GM10266 (cell line): ENCODE measurements at regions not wholly inside any gene's neighbourhood (a gene's known extent, or its start where the extent isn't known, plus 50 kb on each side); places are given as distances from the start of the nearest gene placed in this dataset.
"Not testable (repeated sequence)": the region's sequence is repeated elsewhere in the genome, so short reads cannot be mapped to it uniquely, and the experiment has no call there.

Experiments used
- DNase-seq: peaks from one replicate; pipeline ENCODE4 v3.0.0; 2012; ENCODE audit errors: extremely low spot score
- TF ChIP-seq, protein P1 (sequence below): IDR thresholded peaks from 2 replicates; pipeline ENCODE4 v1.5.1; 2012; ENCODE audit warnings: mild to moderate bottlenecking, low read depth; ENCODE audit not compliant: control insufficient read depth, insufficient read depth; ENCODE audit errors: missing control alignments

DNA sequence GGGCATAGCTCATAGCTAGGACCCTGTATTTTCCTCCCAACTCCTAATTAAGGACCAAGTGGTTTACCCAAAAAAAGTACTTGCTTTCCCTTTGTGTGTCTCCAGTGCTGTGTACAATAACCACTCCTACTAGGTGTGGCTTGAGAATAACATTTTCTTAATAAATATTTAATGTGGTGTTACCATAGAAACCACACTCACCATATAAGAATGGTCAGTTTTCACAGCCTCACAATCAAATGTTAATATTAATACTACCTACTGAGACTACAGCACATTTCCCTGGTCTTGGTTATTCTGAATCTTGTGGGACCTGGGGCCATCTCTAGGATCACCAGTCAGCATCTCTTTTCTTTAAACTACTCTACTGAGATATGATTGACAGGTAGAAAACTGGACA lies 83.5 kb upstream of the BCAR3 start:
- TF ChIP-seq, protein P1, sequence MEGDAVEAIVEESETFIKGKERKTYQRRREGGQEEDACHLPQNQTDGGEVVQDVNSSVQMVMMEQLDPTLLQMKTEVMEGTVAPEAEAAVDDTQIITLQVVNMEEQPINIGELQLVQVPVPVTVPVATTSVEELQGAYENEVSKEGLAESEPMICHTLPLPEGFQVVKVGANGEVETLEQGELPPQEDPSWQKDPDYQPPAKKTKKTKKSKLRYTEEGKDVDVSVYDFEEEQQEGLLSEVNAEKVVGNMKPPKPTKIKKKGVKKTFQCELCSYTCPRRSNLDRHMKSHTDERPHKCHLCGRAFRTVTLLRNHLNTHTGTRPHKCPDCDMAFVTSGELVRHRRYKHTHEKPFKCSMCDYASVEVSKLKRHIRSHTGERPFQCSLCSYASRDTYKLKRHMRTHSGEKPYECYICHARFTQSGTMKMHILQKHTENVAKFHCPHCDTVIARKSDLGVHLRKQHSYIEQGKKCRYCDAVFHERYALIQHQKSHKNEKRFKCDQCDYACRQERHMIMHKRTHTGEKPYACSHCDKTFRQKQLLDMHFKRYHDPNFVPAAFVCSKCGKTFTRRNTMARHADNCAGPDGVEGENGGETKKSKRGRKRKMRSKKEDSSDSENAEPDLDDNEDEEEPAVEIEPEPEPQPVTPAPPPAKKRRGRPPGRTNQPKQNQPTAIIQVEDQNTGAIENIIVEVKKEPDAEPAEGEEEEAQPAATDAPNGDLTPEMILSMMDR = no peak
- DNase-seq = no peak

DNA sequence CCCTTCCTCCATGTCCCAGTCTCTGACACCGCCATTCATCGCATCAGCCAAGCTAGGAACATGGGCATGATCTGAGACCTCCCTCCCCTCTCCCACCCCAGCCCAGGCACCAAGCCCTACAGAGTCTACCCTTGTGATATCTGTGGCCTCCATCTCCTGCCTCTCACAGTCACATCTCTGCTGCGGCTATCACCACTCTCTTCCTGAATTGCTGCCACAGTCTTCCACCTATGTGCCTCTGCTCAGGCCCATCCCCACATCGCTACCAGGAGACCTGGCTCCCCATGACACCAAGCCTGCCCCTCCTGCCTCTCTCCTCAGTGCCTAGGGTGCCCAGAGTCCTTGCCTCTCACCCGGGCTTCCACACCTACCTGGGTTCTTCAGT lies 82.7 kb upstream of the BCAR3 start:
- TF ChIP-seq, protein P1 = no peak
- DNase-seq = no peak

DNA sequence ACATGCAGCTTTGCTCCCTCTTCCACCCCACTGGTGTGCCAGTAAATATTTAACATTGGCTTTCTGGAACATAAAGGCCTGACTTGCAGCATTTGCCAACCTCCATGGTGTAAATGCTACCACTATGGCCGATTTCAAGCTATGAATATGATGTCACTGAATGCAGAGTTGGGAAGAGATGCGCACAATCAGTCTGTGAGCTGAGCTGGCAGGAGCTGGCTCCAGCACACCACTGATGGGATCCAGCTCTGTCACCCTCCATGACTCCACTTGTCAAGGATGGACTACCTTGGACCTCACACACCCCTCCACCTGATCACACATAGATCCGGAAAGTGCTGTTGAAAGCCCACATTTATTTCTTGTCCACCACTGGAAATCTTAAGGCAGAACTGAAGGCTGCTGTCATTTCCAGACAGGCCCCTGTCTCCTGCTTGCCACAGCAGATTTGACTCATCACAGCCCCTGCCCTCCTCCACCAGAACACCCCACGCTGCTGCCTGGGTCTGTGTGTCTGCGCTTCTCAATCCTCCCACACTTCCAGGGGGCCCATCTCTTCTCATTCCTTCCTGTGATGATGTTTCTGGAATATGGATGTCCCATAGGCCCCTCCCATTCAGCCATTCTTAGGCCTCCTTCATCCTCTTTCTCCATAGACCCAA lies 82.2 kb upstream of the BCAR3 start:
- TF ChIP-seq, protein P1 = no peak
- no peak for DNase-seq

DNA sequence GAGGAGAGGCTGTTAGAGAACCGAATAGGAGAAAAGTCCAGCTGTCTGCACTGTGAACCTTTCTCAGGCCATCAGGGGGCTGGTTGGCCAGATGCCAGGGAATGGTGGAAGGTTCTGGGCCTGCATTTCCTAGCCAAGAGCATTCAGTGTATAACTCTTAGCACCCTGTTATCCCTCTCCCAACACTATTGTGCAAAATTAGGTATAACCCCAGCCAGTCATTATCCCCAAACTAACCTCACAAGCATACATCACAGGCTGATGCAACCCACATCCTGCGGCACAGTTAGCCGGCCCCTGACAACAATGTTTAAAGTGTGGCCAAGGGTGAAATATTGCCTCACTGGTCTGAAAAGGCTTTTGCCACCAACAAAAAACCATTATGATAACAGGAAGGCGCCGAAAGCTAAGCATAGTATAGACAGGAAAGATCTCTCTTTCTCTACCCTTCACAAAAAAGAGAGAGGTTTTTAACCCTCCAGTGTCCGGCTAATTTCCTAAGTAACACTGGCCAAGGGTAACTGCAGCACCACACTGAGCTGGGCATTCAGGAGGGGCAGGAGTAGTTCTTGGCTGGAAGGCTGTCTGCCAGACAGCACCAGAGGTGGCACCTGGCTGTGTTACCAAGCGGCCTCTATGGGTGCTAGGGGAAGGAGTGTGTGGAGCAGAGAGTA lies 77.3 kb upstream of the BCAR3 start:
- TF ChIP-seq, protein P1 = no peak
- no peak for DNase-seq

DNA sequence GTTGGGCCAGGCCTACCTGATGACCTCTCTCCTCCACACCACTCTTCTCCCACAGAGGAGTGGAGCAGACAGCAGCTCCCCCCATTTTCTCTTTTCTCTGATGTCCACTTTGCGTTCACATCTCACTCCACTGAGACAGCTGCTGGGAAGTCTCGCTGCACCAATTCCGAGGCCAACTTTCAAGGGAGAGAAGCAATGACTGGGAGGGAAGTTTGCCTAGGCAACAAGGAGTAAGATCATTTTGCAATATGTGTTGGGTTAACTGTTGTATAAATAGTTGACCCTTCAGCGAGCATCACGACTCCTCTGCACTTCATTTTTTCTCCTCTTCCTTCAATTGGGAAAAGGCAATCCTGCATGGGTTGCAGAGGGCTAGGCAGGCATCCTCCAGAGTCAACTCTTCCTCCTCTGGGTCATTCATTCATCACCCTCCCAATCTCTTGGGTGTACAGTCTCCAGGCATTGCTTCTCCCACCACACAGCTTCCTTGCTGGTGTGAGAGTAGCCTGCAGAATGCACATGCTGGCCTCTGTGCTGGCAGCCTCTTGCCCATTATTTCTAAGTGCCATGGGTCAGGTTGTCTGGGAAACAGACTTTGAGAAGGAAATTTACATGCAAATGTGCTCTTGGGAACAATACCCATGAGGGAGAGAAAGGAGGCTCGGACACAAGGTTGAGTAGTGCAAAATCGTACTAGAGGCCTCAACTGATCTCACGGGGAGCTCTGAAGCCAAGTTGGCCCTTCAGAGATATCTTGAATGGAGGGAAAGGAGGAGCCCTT lies 75.8 kb upstream of the BCAR3 start:
- TF ChIP-seq, protein P1 = no peak

DNA sequence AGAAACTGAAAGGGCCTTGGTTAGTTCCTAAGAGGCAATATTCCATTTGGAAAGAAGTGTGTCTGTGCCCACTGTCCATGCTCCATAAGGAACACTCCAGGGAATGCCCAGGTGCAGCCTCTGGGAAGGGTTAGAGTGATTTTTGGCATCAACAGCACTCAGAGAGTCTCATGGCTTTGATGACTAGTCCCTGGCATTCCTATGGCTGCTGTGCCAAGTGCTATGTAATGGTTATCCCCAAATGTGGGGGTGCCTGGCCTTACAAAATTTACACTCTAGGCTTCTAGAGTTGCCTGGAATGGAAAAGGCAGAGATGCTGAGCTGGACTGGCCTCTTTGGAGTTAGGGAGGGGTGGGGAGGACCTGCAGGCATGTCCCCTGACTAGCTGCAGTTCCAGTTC lies 75.0 kb upstream of the BCAR3 start:
- TF ChIP-seq, protein P1 = no peak
- no peak for DNase-seq

More for the DNA sequence above, 75.8 kb upstream of the BCAR3 start:
- no peak for DNase-seq

DNA sequence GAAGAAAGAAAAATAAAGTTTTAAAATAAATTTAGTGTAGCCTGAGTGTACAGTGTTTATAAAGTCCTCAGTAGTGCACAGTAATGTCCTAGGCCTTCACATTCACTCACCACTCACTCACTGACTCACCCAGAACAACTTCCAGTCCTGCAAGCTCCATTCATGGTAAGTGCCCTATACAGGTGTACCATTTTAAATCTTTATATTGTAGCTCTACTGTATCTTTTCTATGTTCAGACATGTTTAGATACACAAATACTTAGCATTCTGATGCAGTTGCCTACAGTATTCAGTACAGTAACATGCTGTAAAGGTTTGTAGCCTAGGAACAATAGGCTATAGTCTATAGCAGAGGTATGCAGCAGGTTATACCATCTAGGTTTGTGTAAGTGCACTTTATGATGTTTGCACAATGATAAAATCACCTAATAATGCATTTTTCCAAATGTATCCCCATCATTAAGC lies 73.6 kb upstream of the BCAR3 start:
- not testable (repeated sequence) for DNase-seq
